ENCODE measurements at regions not wholly inside any gene's neighbourhood (a gene's known extent, or its start where the extent isn't known, plus 50 kb on each side); places are given as distances from the start of the nearest gene placed in this dataset.

DNA sequence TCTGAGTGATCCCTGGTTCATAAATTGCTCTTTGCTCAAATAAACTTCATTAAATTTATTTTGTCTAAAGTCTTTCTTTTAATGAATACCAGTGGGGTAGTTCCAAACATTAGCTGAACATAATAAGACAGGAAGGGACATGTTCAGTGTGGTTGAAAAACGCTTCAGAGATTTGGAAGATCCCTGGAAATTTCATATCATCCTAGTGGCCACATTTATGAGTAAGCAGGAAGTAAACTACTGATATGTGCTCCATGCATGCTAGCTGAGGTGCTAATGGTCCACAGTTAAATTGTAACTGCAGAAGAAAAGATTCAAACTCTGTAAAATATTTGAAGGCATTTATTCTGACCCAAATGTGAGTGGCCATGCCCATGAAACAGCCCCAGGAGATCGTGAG, 1328.7 kb downstream of the ADGRL3 start:
- TF ChIP-seq, protein P1, sequence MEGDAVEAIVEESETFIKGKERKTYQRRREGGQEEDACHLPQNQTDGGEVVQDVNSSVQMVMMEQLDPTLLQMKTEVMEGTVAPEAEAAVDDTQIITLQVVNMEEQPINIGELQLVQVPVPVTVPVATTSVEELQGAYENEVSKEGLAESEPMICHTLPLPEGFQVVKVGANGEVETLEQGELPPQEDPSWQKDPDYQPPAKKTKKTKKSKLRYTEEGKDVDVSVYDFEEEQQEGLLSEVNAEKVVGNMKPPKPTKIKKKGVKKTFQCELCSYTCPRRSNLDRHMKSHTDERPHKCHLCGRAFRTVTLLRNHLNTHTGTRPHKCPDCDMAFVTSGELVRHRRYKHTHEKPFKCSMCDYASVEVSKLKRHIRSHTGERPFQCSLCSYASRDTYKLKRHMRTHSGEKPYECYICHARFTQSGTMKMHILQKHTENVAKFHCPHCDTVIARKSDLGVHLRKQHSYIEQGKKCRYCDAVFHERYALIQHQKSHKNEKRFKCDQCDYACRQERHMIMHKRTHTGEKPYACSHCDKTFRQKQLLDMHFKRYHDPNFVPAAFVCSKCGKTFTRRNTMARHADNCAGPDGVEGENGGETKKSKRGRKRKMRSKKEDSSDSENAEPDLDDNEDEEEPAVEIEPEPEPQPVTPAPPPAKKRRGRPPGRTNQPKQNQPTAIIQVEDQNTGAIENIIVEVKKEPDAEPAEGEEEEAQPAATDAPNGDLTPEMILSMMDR (conservative IDR thresholded peaks at IDR 0.05; ENCODE audit: low read depth, low read length), result no peak
- no peak overlapping the region for H3K4me3 ChIP-seq (ENCODE audit: low read length)
- DNase-seq (ENCODE audit: low read depth), result no peak

GRCh38 chr4:62526671-62527070, 1326.5 kb downstream of the ADGRL3 start:
- no peak overlapping the region for H3K4me3 ChIP-seq (ENCODE audit: low read length)
- DNase-seq (ENCODE audit: low read depth), result no peak
- TF ChIP-seq, protein P1 (conservative IDR thresholded peaks at IDR 0.05; ENCODE audit: low read depth, low read length), result no peak

- DNase-seq (ENCODE audit: low read depth), result no peak
- TF ChIP-seq, protein P1 (conservative IDR thresholded peaks at IDR 0.05; ENCODE audit: low read depth, low read length), result no peak
- H3K4me3 ChIP-seq (ENCODE audit: low read length), result no peak overlapping the region
Measured at GRCh38 chr4:62523256-62523655, 1323.1 kb downstream of the ADGRL3 start.

- TF ChIP-seq, protein P1 (conservative IDR thresholded peaks at IDR 0.05; ENCODE audit: low read depth, low read length), result no peak
- H3K4me3 ChIP-seq (ENCODE audit: low read length), result no peak overlapping the region
- DNase-seq (ENCODE audit: low read depth), result no peak
Measured at GRCh38 chr4:62522273-62522672, 1322.1 kb downstream of the ADGRL3 start.

GRCh38 chr4:62517716-62518115, 1317.6 kb downstream of the ADGRL3 start:
- DNase-seq (ENCODE audit: low read depth), result no peak
- TF ChIP-seq, protein P1 (conservative IDR thresholded peaks at IDR 0.05; ENCODE audit: low read depth, low read length), result no peak
- no peak overlapping the region for H3K4me3 ChIP-seq (ENCODE audit: low read length)

GRCh38 chr4:62513306-62513705, 1313.2 kb downstream of the ADGRL3 start:
- no peak overlapping the region for H3K4me3 ChIP-seq (ENCODE audit: low read length)
- DNase-seq (ENCODE audit: low read depth), result no peak
- TF ChIP-seq, protein P1 (conservative IDR thresholded peaks at IDR 0.05; ENCODE audit: low read depth, low read length), result no peak

DNA sequence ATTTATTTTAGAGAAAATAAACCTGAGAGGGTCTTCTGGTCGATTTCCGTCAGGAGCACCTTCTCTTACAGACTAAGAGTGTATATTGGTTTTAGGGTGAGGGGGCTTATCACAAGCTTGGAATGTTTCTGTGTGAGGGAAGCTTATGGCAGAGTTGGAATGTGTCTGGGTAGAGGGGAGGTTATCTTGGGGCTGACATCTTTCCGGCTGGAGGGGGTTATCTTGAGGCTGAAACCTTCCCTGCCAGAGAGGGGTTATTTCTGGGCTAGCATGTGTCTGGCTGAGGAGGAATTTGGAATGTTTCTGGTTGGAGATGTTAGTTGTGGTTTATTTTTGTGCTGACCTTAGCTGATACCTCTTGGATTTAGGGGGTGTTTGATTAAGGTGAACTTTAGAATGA, 1312.1 kb downstream of the ADGRL3 start:
- H3K4me3 ChIP-seq (ENCODE audit: low read length), result no peak overlapping the region
- DNase-seq (ENCODE audit: low read depth), result no peak
- TF ChIP-seq, protein P1 (conservative IDR thresholded peaks at IDR 0.05; ENCODE audit: low read depth, low read length), result no peak

Data from retinal pigment epithelial cell (primary cell).